ENCODE measurements at regions not wholly inside any gene's neighbourhood (a gene's known extent, or its start where the extent isn't known, plus 50 kb on each side); places are given as distances from the start of the nearest gene placed in this dataset.

DNA sequence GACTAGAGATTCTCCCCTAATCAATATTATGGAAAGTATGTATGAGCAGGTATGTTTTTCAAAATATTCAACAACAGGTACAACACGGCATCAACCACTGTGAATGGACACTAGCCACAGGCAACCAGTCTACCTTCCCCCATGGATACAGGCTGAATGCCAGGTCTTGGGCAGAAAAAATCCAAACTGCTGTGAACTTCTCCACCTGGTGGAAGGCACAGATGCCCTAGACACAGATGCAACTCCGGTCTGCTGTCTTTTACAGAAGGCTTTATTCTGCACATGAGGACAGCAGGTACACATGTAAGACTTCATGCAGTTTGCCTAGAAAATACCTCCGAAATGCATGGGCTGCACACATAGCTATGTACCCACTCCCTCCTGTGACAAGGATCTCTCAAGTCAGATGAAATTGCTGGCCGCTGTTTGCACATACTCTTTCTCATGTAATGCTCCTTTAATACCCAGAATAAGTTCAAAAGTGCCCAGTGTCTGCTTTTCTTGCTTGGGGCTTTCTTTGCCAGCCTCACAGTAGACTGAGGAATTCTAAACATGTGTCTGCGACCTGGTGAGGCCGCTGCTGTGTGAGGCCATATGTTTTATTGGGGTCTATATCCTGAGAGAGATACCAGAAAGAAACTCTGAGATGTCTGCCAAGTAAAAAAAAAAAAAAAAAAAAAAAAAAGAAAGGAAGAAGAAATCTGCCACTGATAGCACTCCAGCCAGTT, 325.9 kb downstream of the FOXO1 start:
- intact Hi-C loops (cut with micrococcal nuclease): no loop called here
- H3K27ac Mint-ChIP-seq: no peak overlapping the region
- H3K36me3 Mint-ChIP-seq (ENCODE audit: low read depth): no peaks in the 10 kb centered on the region
- DNase-seq (ENCODE audit: low spot score): no peak
- no peaks in the 10 kb centered on the region for H3K9me3 Mint-ChIP-seq
- H3K27me3 Mint-ChIP-seq (ENCODE audit: insufficient read depth): peaks cover 7% of the 10 kb centered on the region
- H3K4me1 Mint-ChIP-seq (ENCODE audit: low read depth): peaks cover 8% of the 10 kb centered on the region
- no peak overlapping the region for H3K4me3 Mint-ChIP-seq

DNA sequence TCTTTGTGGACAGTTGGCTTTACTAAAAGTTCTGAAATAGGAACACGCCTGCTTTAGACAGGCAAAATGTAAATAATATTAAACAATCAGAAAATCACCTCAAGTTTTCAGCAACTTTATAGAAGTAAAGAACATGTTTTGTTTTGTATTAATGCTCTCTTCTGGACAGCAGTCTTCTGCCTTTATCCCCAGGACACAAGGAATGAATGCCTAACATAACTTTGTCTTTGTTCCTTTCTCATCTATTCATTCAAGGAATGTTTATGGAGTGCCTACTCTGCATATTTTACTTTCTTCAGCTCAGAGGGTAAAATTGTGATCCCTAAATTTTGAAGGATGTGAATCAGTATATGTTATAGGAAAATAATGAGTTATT, 325.4 kb downstream of the FOXO1 start:
- no peak overlapping the region for H3K4me3 Mint-ChIP-seq
- H3K36me3 Mint-ChIP-seq (ENCODE audit: low read depth): no peaks in the 10 kb centered on the region
- no peak overlapping the region for H3K27ac Mint-ChIP-seq
- H3K27me3 Mint-ChIP-seq (ENCODE audit: insufficient read depth): peaks cover 7% of the 10 kb centered on the region
- peaks cover 8% of the 10 kb centered on the region for H3K4me1 Mint-ChIP-seq (ENCODE audit: low read depth)
- no peaks in the 10 kb centered on the region for H3K9me3 Mint-ChIP-seq
- DNase-seq (ENCODE audit: low spot score): no peak
- intact Hi-C loops (cut with micrococcal nuclease): no loop called here

DNA sequence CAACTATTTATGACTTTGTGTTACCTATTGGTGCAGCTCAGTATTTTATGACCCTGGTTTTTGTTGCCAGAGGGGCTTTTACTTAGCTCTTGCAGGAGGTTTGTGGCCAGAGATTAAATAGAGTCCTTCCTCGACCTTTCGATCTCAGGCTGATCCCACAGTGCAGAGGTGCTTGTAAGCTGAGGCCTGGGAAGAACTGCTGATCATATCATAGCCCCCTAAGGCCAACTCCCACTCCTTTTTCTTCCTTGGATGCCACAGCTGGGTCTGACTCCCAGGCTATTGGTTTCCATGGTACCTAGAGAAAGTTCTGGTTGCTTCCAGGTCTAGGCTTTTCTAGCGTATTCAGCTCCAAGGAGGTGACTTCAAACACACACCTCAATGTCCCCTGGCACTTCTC, 324.9 kb downstream of the FOXO1 start:
- intact Hi-C loops (cut with micrococcal nuclease): no loop called here
- H3K27ac Mint-ChIP-seq: no peak overlapping the region
- peaks cover 7% of the 10 kb centered on the region for H3K27me3 Mint-ChIP-seq (ENCODE audit: insufficient read depth)
- H3K4me1 Mint-ChIP-seq (ENCODE audit: low read depth): peaks cover 6% of the 10 kb centered on the region
- H3K4me3 Mint-ChIP-seq: no peak overlapping the region
- no peaks in the 10 kb centered on the region for H3K9me3 Mint-ChIP-seq
- DNase-seq (ENCODE audit: low spot score): no peak
- no peaks in the 10 kb centered on the region for H3K36me3 Mint-ChIP-seq (ENCODE audit: low read depth)

DNA sequence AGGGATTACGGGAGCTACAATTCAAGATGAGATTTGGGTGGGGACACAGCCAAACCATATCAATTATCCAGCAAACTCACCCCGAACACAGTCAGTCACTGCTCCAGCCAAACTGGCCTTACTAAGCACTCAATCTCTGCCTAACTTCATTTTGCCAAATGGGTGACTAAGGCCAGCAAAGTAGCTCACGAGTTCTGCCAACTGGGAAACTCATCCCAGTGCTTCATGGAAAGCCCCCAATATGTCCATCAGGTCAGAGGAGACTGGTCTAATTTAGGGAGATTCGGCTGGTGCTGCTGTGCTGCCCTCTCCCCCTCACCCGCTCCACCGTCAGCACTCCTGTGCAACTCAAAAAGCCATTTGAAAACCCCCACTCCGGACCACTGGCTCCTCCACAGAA, 324.0 kb downstream of the FOXO1 start:
- intact Hi-C loops (cut with micrococcal nuclease): no loop called here
- H3K27ac Mint-ChIP-seq: no peak overlapping the region
- no peak for DNase-seq (ENCODE audit: low spot score)
- H3K4me1 Mint-ChIP-seq (ENCODE audit: low read depth): no peaks in the 10 kb centered on the region
- peaks cover 7% of the 10 kb centered on the region for H3K27me3 Mint-ChIP-seq (ENCODE audit: insufficient read depth)
- H3K4me3 Mint-ChIP-seq: no peak overlapping the region
- no peaks in the 10 kb centered on the region for H3K36me3 Mint-ChIP-seq (ENCODE audit: low read depth)
- no peaks in the 10 kb centered on the region for H3K9me3 Mint-ChIP-seq

DNA sequence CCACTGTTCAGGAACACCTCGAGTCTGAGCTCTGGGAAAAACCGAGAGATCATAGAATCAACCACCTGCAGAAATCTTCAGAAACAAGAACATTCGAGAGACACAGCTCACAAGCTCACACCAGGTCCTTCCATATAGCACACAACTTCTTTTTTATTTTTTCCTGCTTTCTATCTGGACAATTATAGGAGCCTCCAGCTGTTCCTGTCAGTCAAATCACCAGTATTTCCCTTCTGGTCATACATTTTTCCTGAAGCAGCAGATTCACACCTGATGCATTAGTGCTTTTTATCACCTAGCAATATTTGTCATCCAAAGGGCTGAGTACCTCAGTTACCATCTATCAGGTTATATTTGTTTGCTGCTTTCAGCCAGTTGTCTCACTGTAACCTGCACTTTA, 323.5 kb downstream of the FOXO1 start:
- H3K9me3 Mint-ChIP-seq: no peaks in the 10 kb centered on the region
- no peaks in the 10 kb centered on the region for H3K4me1 Mint-ChIP-seq (ENCODE audit: low read depth)
- H3K36me3 Mint-ChIP-seq (ENCODE audit: low read depth): no peaks in the 10 kb centered on the region
- H3K27me3 Mint-ChIP-seq (ENCODE audit: insufficient read depth): peaks cover 7% of the 10 kb centered on the region
- intact Hi-C loops (cut with micrococcal nuclease): no loop called here
- H3K4me3 Mint-ChIP-seq: no peak overlapping the region
- no peak overlapping the region for H3K27ac Mint-ChIP-seq
- no peak for DNase-seq (ENCODE audit: low spot score)

DNA sequence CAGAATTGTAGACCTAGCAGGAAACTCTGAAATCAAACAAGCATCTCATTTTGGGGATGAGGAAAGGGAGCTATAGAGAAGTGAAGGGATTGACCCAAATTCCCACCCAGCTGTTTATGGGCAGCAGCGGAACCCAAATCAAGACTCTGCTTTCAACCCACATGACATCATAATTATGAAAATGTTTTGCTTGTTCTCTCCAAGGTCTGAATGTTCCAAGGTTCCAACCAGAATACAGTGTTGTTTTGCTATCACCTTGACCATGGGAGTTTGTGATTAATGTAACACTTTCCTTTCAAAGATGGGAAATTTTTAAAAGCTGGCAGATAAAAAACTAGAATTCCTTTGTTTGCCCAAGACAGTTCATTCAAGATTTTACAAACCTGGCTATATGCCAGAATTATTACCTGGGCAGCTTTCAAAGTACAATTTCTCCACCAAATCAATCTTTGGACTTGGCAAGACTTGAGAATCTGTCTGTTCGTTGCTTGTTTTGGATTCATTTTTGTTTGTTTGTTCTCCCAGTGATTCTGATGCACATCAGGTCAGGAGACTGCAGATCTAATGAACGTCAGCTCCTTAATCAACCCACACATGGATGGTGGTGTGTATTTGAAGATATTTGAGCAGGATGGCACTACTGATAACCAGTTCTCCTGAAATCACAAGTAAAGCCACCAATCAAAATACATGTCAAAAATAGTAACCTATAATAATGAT, 322.7 kb downstream of the FOXO1 start:
- H3K4me1 Mint-ChIP-seq (ENCODE audit: low read depth): no peaks in the 10 kb centered on the region
- DNase-seq (ENCODE audit: low spot score): no peak

DNA sequence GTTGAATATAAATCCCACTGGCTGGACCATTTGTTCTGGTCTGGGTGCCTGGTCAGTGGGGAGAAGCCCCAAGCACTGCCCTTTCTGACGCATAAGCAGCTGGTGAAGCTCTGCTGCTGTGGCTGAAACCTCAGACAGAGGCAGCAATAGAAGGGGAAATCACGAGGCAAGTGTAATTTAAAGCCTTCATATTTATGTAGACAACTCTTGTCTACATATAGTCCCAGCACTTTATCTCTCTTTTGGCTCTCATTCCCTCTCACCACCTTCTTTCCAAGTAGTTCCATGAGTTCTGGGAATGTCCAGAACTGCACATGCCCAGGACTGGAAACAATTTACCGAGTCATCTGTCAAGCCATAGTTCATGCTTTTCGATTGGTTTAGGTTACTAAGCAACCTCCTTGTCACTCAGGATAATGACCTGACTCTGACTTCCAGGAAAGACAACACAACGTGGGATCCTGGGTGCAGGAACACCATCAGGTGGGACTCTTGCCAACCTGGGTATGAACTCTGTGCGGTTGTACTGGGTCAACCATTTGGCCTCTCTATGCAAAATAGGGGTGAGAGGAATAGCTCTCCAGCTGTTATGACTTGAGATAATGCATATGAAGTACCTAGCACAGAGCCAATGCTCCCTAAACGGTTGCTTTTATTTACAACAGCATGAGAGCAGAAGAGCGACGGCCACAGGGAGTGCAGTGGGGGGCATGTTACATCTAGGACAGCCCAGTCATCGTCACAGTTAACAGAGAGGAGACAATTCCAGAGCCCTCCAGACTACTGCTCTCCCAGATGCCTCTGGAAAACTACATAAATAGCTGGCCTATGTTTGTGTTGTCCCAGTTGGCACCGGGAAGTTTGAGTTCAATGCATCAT, 321.9 kb downstream of the FOXO1 start:
- Mint-ChIP-seq H3K27me3 (ENCODE audit: insufficient read depth) (peaks cover 7% of the 10 kb centered on the region), H3K4me3 (no peak overlapping the region), H3K9me3 (no peaks in the 10 kb centered on the region), H3K4me1 (ENCODE audit: low read depth) (no peaks in the 10 kb centered on the region), H3K36me3 (ENCODE audit: low read depth) (no peaks in the 10 kb centered on the region), H3K27ac (no peak overlapping the region)
- intact Hi-C loops (cut with micrococcal nuclease): no loop called here
- DNase-seq (ENCODE audit: low spot score): no peak

More for the DNA sequence above, 322.7 kb downstream of the FOXO1 start:
- Mint-ChIP-seq H3K27ac (no peak overlapping the region), H3K9me3 (no peaks in the 10 kb centered on the region), H3K36me3 (ENCODE audit: low read depth) (no peaks in the 10 kb centered on the region), H3K4me3 (no peak overlapping the region), H3K27me3 (ENCODE audit: insufficient read depth) (peaks cover 7% of the 10 kb centered on the region)
- intact Hi-C loops (cut with micrococcal nuclease): no loop called here

DNA sequence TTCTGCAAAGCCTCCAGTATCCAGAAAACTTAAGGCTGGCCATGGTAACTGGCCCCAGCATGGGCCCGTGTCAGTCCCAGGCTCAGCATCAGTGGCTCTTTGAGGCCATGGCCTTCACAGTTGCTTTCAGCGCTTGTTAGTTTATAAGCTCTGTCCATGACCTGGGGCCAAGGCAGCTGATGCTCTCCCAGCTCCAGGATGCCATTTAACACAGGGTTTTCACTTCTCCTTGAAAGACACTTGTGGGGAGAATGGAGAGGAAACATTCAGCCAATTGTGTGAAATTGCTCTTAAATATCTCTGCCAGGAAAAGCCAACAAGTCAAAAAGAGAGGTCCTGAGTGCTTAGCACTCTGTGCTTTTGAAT, 321.3 kb downstream of the FOXO1 start:
- no peak overlapping the region for H3K27ac Mint-ChIP-seq
- no peaks in the 10 kb centered on the region for H3K9me3 Mint-ChIP-seq
- H3K4me3 Mint-ChIP-seq: no peak overlapping the region
- intact Hi-C loops (cut with micrococcal nuclease): no loop called here
- H3K27me3 Mint-ChIP-seq (ENCODE audit: insufficient read depth): peaks cover 7% of the 10 kb centered on the region
- H3K4me1 Mint-ChIP-seq (ENCODE audit: low read depth): no peaks in the 10 kb centered on the region
- DNase-seq (ENCODE audit: low spot score): no peak
- no peaks in the 10 kb centered on the region for H3K36me3 Mint-ChIP-seq (ENCODE audit: low read depth)

DNA sequence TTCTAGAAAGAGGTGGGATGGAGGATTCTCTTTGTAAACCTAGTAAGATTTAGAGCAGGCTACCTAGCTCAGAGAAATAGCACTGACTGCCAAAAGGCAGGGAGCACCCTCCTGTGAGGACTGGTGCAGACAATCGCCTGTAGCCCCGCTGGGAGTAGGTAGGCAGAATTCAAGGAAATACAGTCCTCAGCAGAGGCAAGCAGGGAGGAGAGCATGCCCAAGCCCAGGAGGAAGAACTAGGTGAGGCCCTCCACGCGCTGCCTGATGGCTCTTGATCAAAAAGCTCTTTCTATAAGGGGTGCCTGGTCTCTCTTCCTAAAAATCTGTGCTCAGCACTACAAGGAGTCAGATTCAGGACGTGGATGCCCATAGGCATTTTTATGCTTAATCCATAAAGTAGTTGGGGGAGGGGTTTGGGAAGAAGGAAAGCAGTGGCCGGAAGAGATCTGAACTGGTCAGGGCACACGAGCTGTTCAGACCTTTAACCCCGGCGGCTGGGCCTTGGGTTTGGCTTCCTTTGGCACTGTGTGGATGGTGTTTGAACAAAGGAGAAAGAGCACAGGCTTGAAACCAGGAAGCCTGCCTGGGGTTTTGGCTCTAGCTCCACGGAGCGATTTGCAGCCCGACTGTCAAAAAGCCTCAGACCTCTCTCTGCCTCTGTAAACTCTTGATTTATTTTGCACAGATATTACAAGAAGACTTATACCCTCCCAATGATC, 320.6 kb downstream of the FOXO1 start:
- Mint-ChIP-seq H3K9me3 (no peaks in the 10 kb centered on the region), H3K4me1 (ENCODE audit: low read depth) (no peaks in the 10 kb centered on the region), H3K27ac (no peak overlapping the region), H3K36me3 (ENCODE audit: low read depth) (no peaks in the 10 kb centered on the region), H3K27me3 (ENCODE audit: insufficient read depth) (peaks cover 7% of the 10 kb centered on the region), H3K4me3 (no peak overlapping the region)
- DNase-seq (ENCODE audit: low spot score): no peak
- intact Hi-C loops (cut with micrococcal nuclease): no loop called here

DNA sequence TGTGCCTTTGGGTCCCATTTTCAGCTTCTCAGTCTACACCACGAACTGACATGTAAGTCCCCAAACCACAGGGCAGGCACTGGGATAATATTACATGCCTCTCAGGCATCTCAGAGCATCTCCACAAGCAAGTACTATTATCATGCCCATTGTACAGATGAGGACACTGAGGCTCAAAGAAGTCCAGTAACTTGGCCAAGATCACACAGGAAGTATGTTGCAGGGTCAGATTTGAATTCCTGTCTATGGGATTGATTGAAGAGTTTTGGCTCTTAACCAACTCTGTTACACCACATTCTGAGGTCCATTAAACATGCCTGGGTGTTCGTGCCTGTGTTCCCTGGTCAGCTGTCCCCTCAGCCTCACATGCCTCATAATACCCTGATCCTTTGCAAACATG, 319.8 kb downstream of the FOXO1 start:
- Mint-ChIP-seq H3K27me3 (ENCODE audit: insufficient read depth) (peaks cover 4% of the 10 kb centered on the region), H3K9me3 (no peaks in the 10 kb centered on the region), H3K27ac (no peak overlapping the region), H3K4me1 (ENCODE audit: low read depth) (no peaks in the 10 kb centered on the region), H3K36me3 (ENCODE audit: low read depth) (no peaks in the 10 kb centered on the region), H3K4me3 (no peak overlapping the region)
- DNase-seq (ENCODE audit: low spot score): no peak
- intact Hi-C loops (cut with micrococcal nuclease): no loop called here

DNA sequence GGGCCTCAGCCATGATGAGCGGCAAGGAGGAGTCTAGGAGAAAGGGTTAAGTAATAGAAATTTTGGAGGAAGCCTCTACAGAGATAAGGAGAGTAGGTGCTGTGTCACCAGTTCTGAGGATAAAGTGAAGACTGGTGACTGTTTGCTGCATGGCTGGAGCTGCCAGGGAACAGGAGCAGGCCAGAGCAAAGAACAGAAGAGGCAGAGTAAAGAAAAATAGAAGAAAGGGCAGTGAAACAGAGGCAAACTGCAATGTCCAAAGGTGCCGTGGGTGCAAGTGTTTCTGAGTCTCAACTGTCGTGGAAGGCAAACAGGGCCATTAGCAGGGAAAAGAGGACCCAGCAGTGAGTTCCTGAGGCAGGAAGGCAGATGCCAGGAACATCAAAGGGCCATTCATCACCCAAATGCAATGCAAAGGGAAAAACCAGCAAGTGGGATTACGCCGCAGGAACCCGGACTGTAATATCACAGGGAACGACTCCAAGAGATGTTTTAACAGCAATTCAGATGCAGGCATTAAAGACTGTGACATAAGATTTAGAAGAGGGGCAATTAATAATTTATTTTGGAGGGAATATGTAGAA, 318.3 kb downstream of the FOXO1 start:
- no peak overlapping the region for H3K4me3 Mint-ChIP-seq

DNA sequence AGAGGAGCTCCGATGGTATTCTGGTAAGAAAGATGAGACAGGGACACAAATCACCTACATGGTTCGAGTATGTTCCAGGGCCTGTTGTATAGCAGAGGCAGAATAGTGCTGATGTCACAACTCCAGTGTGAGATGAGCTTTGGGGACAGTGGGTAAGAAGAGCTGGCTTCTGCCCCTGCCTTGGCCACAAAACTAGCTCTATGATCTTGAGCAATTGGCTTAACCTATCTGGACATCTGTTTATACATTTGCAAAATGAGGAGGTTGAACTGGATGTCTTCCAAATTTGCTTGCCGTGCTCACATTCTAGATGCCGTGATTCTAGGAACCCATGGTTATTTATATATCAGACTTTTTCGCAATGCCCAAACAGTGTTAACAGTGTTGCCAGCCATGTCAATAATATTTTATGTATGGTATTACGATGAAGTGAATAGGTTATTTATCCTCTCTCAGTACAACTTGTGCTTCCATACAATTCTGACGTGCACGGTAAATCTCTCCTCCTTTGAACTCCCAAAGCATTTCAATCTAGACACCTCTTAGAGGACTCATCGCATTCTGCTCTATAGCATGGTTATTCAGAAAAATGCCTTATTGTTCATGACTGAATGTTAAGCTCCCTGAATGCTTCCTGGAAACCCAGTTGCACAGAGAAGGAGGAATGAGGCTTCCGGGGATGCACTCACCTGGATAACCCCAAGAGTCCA, 316.0 kb downstream of the FOXO1 start:
- Mint-ChIP-seq H3K27me3 (ENCODE audit: insufficient read depth) (no peaks in the 10 kb centered on the region), H3K36me3 (ENCODE audit: low read depth) (no peaks in the 10 kb centered on the region), H3K27ac (no peak overlapping the region), H3K4me3 (no peak overlapping the region), H3K9me3 (no peaks in the 10 kb centered on the region), H3K4me1 (ENCODE audit: low read depth) (peaks cover 4% of the 10 kb centered on the region)
- intact Hi-C loops (cut with micrococcal nuclease): no loop called here
- DNase-seq (ENCODE audit: low spot score): no peak

More for the DNA sequence above, 318.3 kb downstream of the FOXO1 start:
- Mint-ChIP-seq H3K4me1 (ENCODE audit: low read depth) (no peaks in the 10 kb centered on the region), H3K9me3 (no peaks in the 10 kb centered on the region), H3K27ac (no peak overlapping the region), H3K36me3 (ENCODE audit: low read depth) (no peaks in the 10 kb centered on the region), H3K27me3 (ENCODE audit: insufficient read depth) (no peaks in the 10 kb centered on the region)
- no peak for DNase-seq (ENCODE audit: low spot score)
- intact Hi-C loops (cut with micrococcal nuclease): no loop called here
